ENCODE measurements at regions not wholly inside any gene's neighbourhood (a gene's known extent, or its start where the extent isn't known, plus 50 kb on each side); places are given as distances from the start of the nearest gene placed in this dataset.

GRCh38 chr5:158609333-158610050, 490.2 kb downstream of the EBF1 start:
- no peak overlapping the region for H3K9ac ChIP-seq (ENCODE audit: low read length)
- no peaks in the 10 kb centered on the region for H3K9me2 ChIP-seq (replicated peaks; ENCODE audit: low read length)
- no peak overlapping the region for H2AFZ ChIP-seq (ENCODE audit: low read length)
- TF ChIP-seq EZH2phosphoT487 (IDR thresholded peaks at IDR 0.05; ENCODE audit: borderline replicate concordance, low read length) (no peak), CTCF (conservative IDR thresholded peaks at IDR 0.05; ENCODE audit: low read depth, low read length) (no peak), EZH2 (IDR thresholded peaks at IDR 0.05; ENCODE audit: low read length, unreplicated experiment) (no peak)
- H3K27ac ChIP-seq (ENCODE audit: low read length) = no peak overlapping the region
- intact Hi-C loops (cut with micrococcal nuclease) = no loop called here
- no peaks in the 10 kb centered on the region for H3K79me2 ChIP-seq (ENCODE audit: low read length)
- ATAC-seq = no peak
- no peaks in the 10 kb centered on the region for H3K4me1 ChIP-seq (ENCODE audit: insufficient read depth, low read length)
- DNase-seq = no peak
- H3K36me3 ChIP-seq (ENCODE audit: low read depth, low read length) = no peaks in the 10 kb centered on the region
- no peaks in the 10 kb centered on the region for H3K9me3 ChIP-seq (ENCODE audit: low read length)
- no peak overlapping the region for H3K4me2 ChIP-seq (ENCODE audit: low read length)
- H3K27me3 ChIP-seq (ENCODE audit: low read length) = peaks cover 6% of the 10 kb centered on the region; the same call in 1 of the 2 replicates
- H3F3A ChIP-seq (ENCODE audit: low read length, unreplicated experiment) = no peaks in the 10 kb centered on the region
- POLR2A ChIA-PET (ENCODE audit: unreplicated experiment) = no interaction called here
- CTCF ChIA-PET = no interaction called here
- no peaks in the 10 kb centered on the region for H4K20me1 ChIP-seq (ENCODE audit: low read length)
- no TSS peak for BruUV-seq (replicated peaks)
- H3K4me3 ChIP-seq (ENCODE audit: low read length) = no peak overlapping the region

- CTCF ChIA-PET = no interaction called here
- Histone ChIP-seq H3K9me3 (ENCODE audit: low read length) (no peaks in the 10 kb centered on the region), H3K27ac (ENCODE audit: low read length) (no peak overlapping the region), H3K9me2 (replicated peaks; ENCODE audit: low read length) (no peaks in the 10 kb centered on the region), H3K79me2 (ENCODE audit: low read length) (no peaks in the 10 kb centered on the region), H3K4me3 (ENCODE audit: low read length) (no peak overlapping the region), H4K20me1 (ENCODE audit: low read length) (no peaks in the 10 kb centered on the region), H2AFZ (ENCODE audit: low read length) (no peak overlapping the region), H3K36me3 (ENCODE audit: low read depth, low read length) (no peaks in the 10 kb centered on the region), H3K4me1 (ENCODE audit: insufficient read depth, low read length) (no peaks in the 10 kb centered on the region), H3K27me3 (ENCODE audit: low read length) (peaks cover 4% of the 10 kb centered on the region; the same call in 1 of the 2 replicates), H3K4me2 (ENCODE audit: low read length) (no peak overlapping the region), H3F3A (ENCODE audit: low read length, unreplicated experiment) (no peaks in the 10 kb centered on the region), H3K9ac (ENCODE audit: low read length) (no peak overlapping the region)
- DNase-seq (no peak), ATAC-seq (no peak)
- POLR2A ChIA-PET (ENCODE audit: unreplicated experiment) = no interaction called here
- intact Hi-C loops (cut with micrococcal nuclease) = no loop called here
- TF ChIP-seq EZH2phosphoT487 (IDR thresholded peaks at IDR 0.05; ENCODE audit: borderline replicate concordance, low read length) (no peak), EZH2 (IDR thresholded peaks at IDR 0.05; ENCODE audit: low read length, unreplicated experiment) (no peak), CTCF (conservative IDR thresholded peaks at IDR 0.05; ENCODE audit: low read depth, low read length) (no peak)
- no TSS peak for BruUV-seq (replicated peaks)
Measured at GRCh38 chr5:158607088-158607487, 492.6 kb downstream of the EBF1 start.

GRCh38 chr5:158606233-158606632, 493.5 kb downstream of the EBF1 start:
- no peak for ATAC-seq
- intact Hi-C loops (cut with micrococcal nuclease) = no loop called here
- ChIA-PET CTCF (no interaction called here), POLR2A (ENCODE audit: unreplicated experiment) (no interaction called here)
- BruUV-seq (replicated peaks) = no TSS peak
- H2AFZ ChIP-seq (ENCODE audit: low read length) = no peak overlapping the region
- no peak for DNase-seq
- no peak overlapping the region for H3K4me2 ChIP-seq (ENCODE audit: low read length)
- no peak overlapping the region for H3K27ac ChIP-seq (ENCODE audit: low read length)
- no peak overlapping the region for H3K9ac ChIP-seq (ENCODE audit: low read length)
- no peak for TF ChIP-seq CTCF (conservative IDR thresholded peaks at IDR 0.05; ENCODE audit: low read depth, low read length)
- no peak for TF ChIP-seq EZH2 (IDR thresholded peaks at IDR 0.05; ENCODE audit: low read length, unreplicated experiment)
- no peak for TF ChIP-seq EZH2phosphoT487 (IDR thresholded peaks at IDR 0.05; ENCODE audit: borderline replicate concordance, low read length)
- no peaks in the 10 kb centered on the region for H3K9me2 ChIP-seq (replicated peaks; ENCODE audit: low read length)
- H3K79me2 ChIP-seq (ENCODE audit: low read length) = no peaks in the 10 kb centered on the region
- H3K9me3 ChIP-seq (ENCODE audit: low read length) = no peaks in the 10 kb centered on the region
- H3K36me3 ChIP-seq (ENCODE audit: low read depth, low read length) = no peaks in the 10 kb centered on the region
- H3F3A ChIP-seq (ENCODE audit: low read length, unreplicated experiment) = no peaks in the 10 kb centered on the region
- no peaks in the 10 kb centered on the region for H3K4me1 ChIP-seq (ENCODE audit: insufficient read depth, low read length)
- H3K27me3 ChIP-seq (ENCODE audit: low read length) = peaks cover 12% of the 10 kb centered on the region; the same call in 1 of the 2 replicates
- no peaks in the 10 kb centered on the region for H4K20me1 ChIP-seq (ENCODE audit: low read length)
- H3K4me3 ChIP-seq (ENCODE audit: low read length) = no peak overlapping the region

Measured in PC-3 (cell line).